GM12878 (cell line): ENCODE measurements at regions not wholly inside any gene's neighbourhood (a gene's known extent, or its start where the extent isn't known, plus 50 kb on each side); places are given as distances from the start of the nearest gene placed in this dataset.

Source experiments
- ATAC-seq: fragments of 200-7000 bp; cut with Tn5 transposase; 3 replicates; pipeline ENCODE4 v1.9.1; 2020; ENCODE audit warnings: mild to moderate bottlenecking, moderate library complexity
- BruUV-seq: library from RNA; stranded (reverse); fragments of 400-500 nt; replicated peaks from 2 replicates; lab custom pipeline; 2021; lab: Mats Ljungman, UMichigan
- CTCF ChIA-PET: fragments of 300-600 bp; sonication (Branson Sonifier 250); formaldehyde crosslinking; extraction: SDS; loops from one replicate; lab custom pipeline; 2021; ENCODE audit warnings: inconsistent platforms; lab: Yijun Ruan, JAX
- POLR2A ChIA-PET: fragments of 350-600 bp; formaldehyde crosslinking; extraction: SDS; loops from one replicate; lab custom pipeline; 2021; ENCODE audit warnings: inconsistent platforms; lab: Charles Lee
- RAD21 ChIA-PET: fragments of 300-600 bp; sonication (Branson Sonifier 250); formaldehyde crosslinking; loops from one replicate; lab custom pipeline; 2023; ENCODE audit warnings: antibody characterized with exemption; ENCODE audit not compliant: unreplicated experiment; lab: Charles Lee
- SMC1A ChIA-PET: fragments of 300-600 bp; sonication (Branson Sonifier 250); formaldehyde crosslinking; loops from one replicate; lab custom pipeline; 2023; ENCODE audit not compliant: unreplicated experiment, uncharacterized antibody; lab: Charles Lee
- DNase-seq: peaks from one replicate; pipeline ENCODE4 v3.0.0-alpha.2; 2011; ENCODE audit warnings: low read depth, low spot score
- FAIRE-seq: peaks from 3 replicates; lab custom pipeline; 2011; peaks lifted over from hg19 to GRCh38; lab: Jason Lieb, UNC
- H2AFZ ChIP-seq: 2 replicates; pipeline ENCODE4 v1.6.0; 2011; ENCODE audit warnings: low read depth, low read length, control low read depth; ENCODE audit not compliant: control insufficient read depth
- H3K27ac ChIP-seq: 2 replicates; pipeline ENCODE4 v1.5.1; 2011; ENCODE audit warnings: control low read depth; ENCODE audit not compliant: control insufficient read depth, insufficient read depth
- H3K27me3 ChIP-seq, 2 experiments: replicated peaks in 1 of 2; 2 replicates each; pipeline versions ENCODE4 v1.6.0 to v1.6.1; 2011; ENCODE audit warnings: low read length in 1 of 2; ENCODE audit not compliant: control insufficient read depth in 2 of 2, insufficient read depth in 2 of 2
- H3K36me3 ChIP-seq, 2 experiments: 2 replicates each; pipeline ENCODE4 v1.5.1; 2011; ENCODE audit warnings: low read length in 1 of 2; ENCODE audit not compliant: control insufficient read depth in 2 of 2, insufficient read depth in 2 of 2
- H3K4me1 ChIP-seq: 2 replicates; pipeline ENCODE4 v1.6.1; 2011; ENCODE audit warnings: mild to moderate bottlenecking, low read length, moderate library complexity, mixed read lengths; ENCODE audit not compliant: control insufficient read depth, insufficient read depth
- H3K4me2 ChIP-seq: 2 replicates; pipeline ENCODE4 v1.6.0; 2011; ENCODE audit warnings: control low read depth; ENCODE audit not compliant: control insufficient read depth, insufficient read depth
- H3K4me3 ChIP-seq: fragments of 200-600 bp; sonication (generic); 2 replicates; pipeline ENCODE4 v1.5.1; 2016
- H3K79me2 ChIP-seq: 2 replicates; pipeline ENCODE4 v1.6.0; 2011; ENCODE audit warnings: low read length; ENCODE audit not compliant: control insufficient read depth, insufficient read depth
- H3K9ac ChIP-seq: 2 replicates; pipeline ENCODE4 v1.8.0; 2011; ENCODE audit warnings: low read length, control low read depth, mixed read lengths; ENCODE audit not compliant: control insufficient read depth, insufficient read depth
- H3K9me3 ChIP-seq: replicated peaks from 3 replicates; pipeline ENCODE4 v1.5.1; 2011; ENCODE audit warnings: mild to moderate bottlenecking, low read length; ENCODE audit not compliant: control insufficient read depth, insufficient read depth
- H4K20me1 ChIP-seq: 2 replicates; pipeline ENCODE4 v1.6.0; 2011; ENCODE audit not compliant: control insufficient read depth, insufficient read depth
- ASH2L ChIP-seq: fragments of 300-600, 200-600 bp; sonication (generic); IDR thresholded peaks from 2 replicates; pipeline ENCODE4 v1.6.1; 2017; ENCODE audit warnings: low read depth, mild to moderate bottlenecking, borderline replicate concordance
- CHD4 ChIP-seq: fragments of 200-600 bp; sonication (generic); IDR thresholded peaks from 2 replicates; pipeline ENCODE4 v1.6.1; 2016; ENCODE audit warnings: mild to moderate bottlenecking
- CUX1 ChIP-seq: IDR thresholded peaks from 2 replicates; pipeline ENCODE4 v1.6.1; 2012; ENCODE audit warnings: improper control_type of control experiment, low read depth, low read length; ENCODE audit not compliant: insufficient replicate concordance
- FOXM1 ChIP-seq: IDR thresholded peaks from 2 replicates; pipeline ENCODE4 v1.6.1; 2012; ENCODE audit warnings: low read depth, mild to moderate bottlenecking, inconsistent platforms, low read length, moderate library complexity
- HDAC6 ChIP-seq: fragments of 200-600 bp; sonication (generic); IDR thresholded peaks from one replicate; pipeline ENCODE4 v1.8.0; 2017; ENCODE audit warnings: antibody characterized with exemption; ENCODE audit not compliant: unreplicated experiment
- NR2F1 ChIP-seq: fragments of 450-650 bp; conservative IDR thresholded peaks from 2 replicates; pipeline ENCODE4 v1.6.1; 2017; ENCODE audit warnings: mild to moderate bottlenecking
- NRF1 ChIP-seq: conservative IDR thresholded peaks from 2 replicates; pipeline ENCODE4 v1.6.1; 2011; ENCODE audit warnings: mild to moderate bottlenecking, low read depth, low read length, improper control_type of control experiment
- POLR2A ChIP-seq: IDR thresholded peaks from 2 replicates; pipeline ENCODE4 v1.6.1; 2011; ENCODE audit warnings: low read depth, mild to moderate bottlenecking, low read length
- SMAD1 ChIP-seq: fragments of 450-650 bp; IDR thresholded peaks from 2 replicates; pipeline ENCODE4 v1.6.1; 2018; ENCODE audit warnings: mild to moderate bottlenecking, low read depth; ENCODE audit not compliant: partially characterized antibody
- WGBS: methylation state at CpG from one replicate; pipeline ENCODE4 v1.1.6; 2016; ENCODE audit warnings: low lambda C conversion rate; ENCODE audit not compliant: insufficient replicate concordance, insufficient coverage; ENCODE audit errors: missing lambda C conversion rate; 5-methylcytosine and 5-hydroxymethylcytosine counted together
- in situ Hi-C: fragments of 300-500 bp; cut with MboI; formaldehyde crosslinking; loops from 9 replicates; pipeline ENCODE4 v1.14.3; 2018; ENCODE audit warnings: mixed read lengths
- intact Hi-C: fragments of 100-400 bp; cut with micrococcal nuclease; formaldehyde crosslinking; loops from one replicate; pipeline ENCODE4 v1.14.2; 2022; ENCODE audit not compliant: unreplicated experiment
- TF ChIP-seq, protein P1 (sequence below): IDR thresholded peaks from 2 replicates; pipeline ENCODE4 v1.6.1; 2011; ENCODE audit warnings: mild to moderate bottlenecking, low read depth, low read length, moderate library complexity; ENCODE audit not compliant: insufficient replicate concordance
- TF ChIP-seq, protein P2 (sequence below): IDR thresholded peaks from 2 replicates; pipeline ENCODE4 v1.6.1; 2012; ENCODE audit warnings: mild to moderate bottlenecking, low read depth, low read length
- TF ChIP-seq, protein P3 (sequence below): fragments of 450-650 bp; IDR thresholded peaks from 2 replicates; pipeline ENCODE4 v1.6.1; 2017; ENCODE audit warnings: mild to moderate bottlenecking

GRCh38 chr2:147525819-147526489 is 318.9 kb upstream of the ACVR2A start:
- BruUV-seq: no TSS peak
- ChIA-PET CTCF (no interaction called here), RAD21 (no interaction called here), POLR2A (no interaction called here), SMC1A (interaction anchor here (0.9 kb wide), 1 partner anchor 32 kb away, joined by 3 read pairs; no protein-coding TSS in a partner anchor)
- Histone ChIP-seq H3K4me1 (no peaks in the 10 kb centered on the region), H2AFZ (no peak overlapping the region), H3K79me2 (no peaks in the 10 kb centered on the region), H3K4me3 (no peak overlapping the region), H4K20me1 (no peaks in the 10 kb centered on the region), H3K4me2 (no peak overlapping the region), H3K27me3 (no peaks in the 10 kb centered on the region), H3K27ac (no peak overlapping the region), H3K9ac (no peak overlapping the region), H3K36me3 (no peaks in the 10 kb centered on the region), H3K9me3 (no peaks in the 10 kb centered on the region)
- FAIRE-seq (no peak), ATAC-seq (no peak; the same call in 2 of the 3 replicates), DNase-seq (no peak)
- in situ Hi-C loops (no loop called here), intact Hi-C loops (no loop called here)
- WGBS: 24% methylated on average over 3 of the region's 3 CpGs
- TF ChIP-seq, protein P1, sequence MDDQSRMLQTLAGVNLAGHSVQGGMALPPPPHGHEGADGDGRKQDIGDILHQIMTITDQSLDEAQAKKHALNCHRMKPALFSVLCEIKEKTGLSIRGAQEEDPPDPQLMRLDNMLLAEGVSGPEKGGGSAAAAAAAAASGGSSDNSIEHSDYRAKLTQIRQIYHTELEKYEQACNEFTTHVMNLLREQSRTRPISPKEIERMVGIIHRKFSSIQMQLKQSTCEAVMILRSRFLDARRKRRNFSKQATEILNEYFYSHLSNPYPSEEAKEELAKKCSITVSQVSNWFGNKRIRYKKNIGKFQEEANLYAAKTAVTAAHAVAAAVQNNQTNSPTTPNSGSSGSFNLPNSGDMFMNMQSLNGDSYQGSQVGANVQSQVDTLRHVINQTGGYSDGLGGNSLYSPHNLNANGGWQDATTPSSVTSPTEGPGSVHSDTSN: no peak
- TF ChIP-seq ASH2L (no peak), HDAC6 (no peak), SMAD1 (no peak), FOXM1 (no peak), POLR2A (no peak), NR2F1 (no peak), CHD4 (no peak), CUX1 (no peak), NRF1 (no peak)
- TF ChIP-seq, protein P2, sequence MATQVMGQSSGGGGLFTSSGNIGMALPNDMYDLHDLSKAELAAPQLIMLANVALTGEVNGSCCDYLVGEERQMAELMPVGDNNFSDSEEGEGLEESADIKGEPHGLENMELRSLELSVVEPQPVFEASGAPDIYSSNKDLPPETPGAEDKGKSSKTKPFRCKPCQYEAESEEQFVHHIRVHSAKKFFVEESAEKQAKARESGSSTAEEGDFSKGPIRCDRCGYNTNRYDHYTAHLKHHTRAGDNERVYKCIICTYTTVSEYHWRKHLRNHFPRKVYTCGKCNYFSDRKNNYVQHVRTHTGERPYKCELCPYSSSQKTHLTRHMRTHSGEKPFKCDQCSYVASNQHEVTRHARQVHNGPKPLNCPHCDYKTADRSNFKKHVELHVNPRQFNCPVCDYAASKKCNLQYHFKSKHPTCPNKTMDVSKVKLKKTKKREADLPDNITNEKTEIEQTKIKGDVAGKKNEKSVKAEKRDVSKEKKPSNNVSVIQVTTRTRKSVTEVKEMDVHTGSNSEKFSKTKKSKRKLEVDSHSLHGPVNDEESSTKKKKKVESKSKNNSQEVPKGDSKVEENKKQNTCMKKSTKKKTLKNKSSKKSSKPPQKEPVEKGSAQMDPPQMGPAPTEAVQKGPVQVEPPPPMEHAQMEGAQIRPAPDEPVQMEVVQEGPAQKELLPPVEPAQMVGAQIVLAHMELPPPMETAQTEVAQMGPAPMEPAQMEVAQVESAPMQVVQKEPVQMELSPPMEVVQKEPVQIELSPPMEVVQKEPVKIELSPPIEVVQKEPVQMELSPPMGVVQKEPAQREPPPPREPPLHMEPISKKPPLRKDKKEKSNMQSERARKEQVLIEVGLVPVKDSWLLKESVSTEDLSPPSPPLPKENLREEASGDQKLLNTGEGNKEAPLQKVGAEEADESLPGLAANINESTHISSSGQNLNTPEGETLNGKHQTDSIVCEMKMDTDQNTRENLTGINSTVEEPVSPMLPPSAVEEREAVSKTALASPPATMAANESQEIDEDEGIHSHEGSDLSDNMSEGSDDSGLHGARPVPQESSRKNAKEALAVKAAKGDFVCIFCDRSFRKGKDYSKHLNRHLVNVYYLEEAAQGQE: no peak
- TF ChIP-seq, protein P3, sequence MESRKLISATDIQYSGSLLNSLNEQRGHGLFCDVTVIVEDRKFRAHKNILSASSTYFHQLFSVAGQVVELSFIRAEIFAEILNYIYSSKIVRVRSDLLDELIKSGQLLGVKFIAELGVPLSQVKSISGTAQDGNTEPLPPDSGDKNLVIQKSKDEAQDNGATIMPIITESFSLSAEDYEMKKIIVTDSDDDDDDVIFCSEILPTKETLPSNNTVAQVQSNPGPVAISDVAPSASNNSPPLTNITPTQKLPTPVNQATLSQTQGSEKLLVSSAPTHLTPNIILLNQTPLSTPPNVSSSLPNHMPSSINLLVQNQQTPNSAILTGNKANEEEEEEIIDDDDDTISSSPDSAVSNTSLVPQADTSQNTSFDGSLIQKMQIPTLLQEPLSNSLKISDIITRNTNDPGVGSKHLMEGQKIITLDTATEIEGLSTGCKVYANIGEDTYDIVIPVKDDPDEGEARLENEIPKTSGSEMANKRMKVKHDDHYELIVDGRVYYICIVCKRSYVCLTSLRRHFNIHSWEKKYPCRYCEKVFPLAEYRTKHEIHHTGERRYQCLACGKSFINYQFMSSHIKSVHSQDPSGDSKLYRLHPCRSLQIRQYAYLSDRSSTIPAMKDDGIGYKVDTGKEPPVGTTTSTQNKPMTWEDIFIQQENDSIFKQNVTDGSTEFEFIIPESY: no peak
